KMS-11 (cell line): ENCODE measurements at regions not wholly inside any gene's neighbourhood (a gene's known extent, or its start where the extent isn't known, plus 50 kb on each side); places are given as distances from the start of the nearest gene placed in this dataset.

Experiments
- H2AFZ ChIP-seq: fragments of 200-600 bp; sonication (generic); 2 replicates; pipeline ENCODE4 v1.6.1; 2016; ENCODE audit warnings: antibody characterized with exemption, mixed run types, low read depth
- H3K27ac ChIP-seq: fragments of 200-600 bp; sonication (generic); 2 replicates; pipeline ENCODE4 v1.6.1; 2016; ENCODE audit warnings: mild to moderate bottlenecking, mixed run types
- H3K27me3 ChIP-seq: fragments of 200-600 bp; sonication (generic); 2 replicates; pipeline ENCODE4 v1.6.1; 2017; ENCODE audit warnings: mild to moderate bottlenecking, low read depth, mixed run types, moderate library complexity; ENCODE audit not compliant: insufficient read depth
- H3K36me3 ChIP-seq: fragments of 200-600 bp; sonication (generic); 2 replicates; pipeline ENCODE4 v1.6.1; 2017; ENCODE audit warnings: mild to moderate bottlenecking, mixed run types; ENCODE audit not compliant: insufficient read depth
- H3K4me1 ChIP-seq: fragments of 200-600 bp; sonication (generic); 2 replicates; pipeline ENCODE4 v1.6.1; 2016; ENCODE audit warnings: mild to moderate bottlenecking, low read depth, mixed run types; ENCODE audit not compliant: poor library complexity, severe bottlenecking
- H3K4me2 ChIP-seq: fragments of 200-600 bp; sonication (generic); 2 replicates; pipeline ENCODE4 v1.7.0; 2016; ENCODE audit warnings: mild to moderate bottlenecking, mixed run types
- H3K4me3 ChIP-seq: fragments of 200-600 bp; sonication (generic); IDR thresholded peaks from 2 replicates; pipeline ENCODE4 v1.6.1; 2017; ENCODE audit warnings: low read depth, low read length, mixed read lengths; ENCODE audit not compliant: insufficient read depth
- H3K79me2 ChIP-seq: fragments of 200-600 bp; sonication (generic); 2 replicates; pipeline ENCODE4 v1.6.1; 2016; ENCODE audit warnings: low read depth, mixed run types; ENCODE audit not compliant: insufficient read depth
- H3K9ac ChIP-seq: fragments of 200-600 bp; sonication (generic); 2 replicates; pipeline ENCODE4 v1.6.1; 2016; ENCODE audit warnings: mild to moderate bottlenecking, mixed run types
- H4K20me1 ChIP-seq: fragments of 200-600 bp; sonication (generic); 2 replicates; pipeline ENCODE4 v1.6.1; 2016; ENCODE audit warnings: mild to moderate bottlenecking, mixed run types; ENCODE audit not compliant: insufficient read depth
- CTCF ChIP-seq: fragments of 200-600 bp; sonication (generic); conservative IDR thresholded peaks from 2 replicates; pipeline ENCODE4 v1.6.1; 2017; ENCODE audit warnings: low read depth, mild to moderate bottlenecking, antibody characterized with exemption, low read length, moderate library complexity, mixed read lengths

GRCh38 chr15:56806148-56806536 is 72.8 kb upstream of the ZNF280D start:
- H2AFZ ChIP-seq = no peak overlapping the region
- no peak overlapping the region for H3K9ac ChIP-seq

GRCh38 chr15:56805466-56806147 is 72.3 kb upstream of the ZNF280D start:
- no peaks in the 10 kb centered on the region for H3K4me1 ChIP-seq
- no peaks in the 10 kb centered on the region for H3K27me3 ChIP-seq
- H3K9ac ChIP-seq = no peak overlapping the region
- H3K27ac ChIP-seq = no peak overlapping the region
- H3K4me3 ChIP-seq = no peak overlapping the region
- H3K79me2 ChIP-seq = no peaks in the 10 kb centered on the region
- no peaks in the 10 kb centered on the region for H4K20me1 ChIP-seq
- no peak for TF ChIP-seq CTCF
- no peak overlapping the region for H3K4me2 ChIP-seq
- no peak overlapping the region for H2AFZ ChIP-seq
- no peaks in the 10 kb centered on the region for H3K36me3 ChIP-seq

More at GRCh38 chr15:56806148-56806536, 72.8 kb upstream of the ZNF280D start:
- Histone ChIP-seq H4K20me1 (no peaks in the 10 kb centered on the region), H3K27ac (no peak overlapping the region), H3K36me3 (no peaks in the 10 kb centered on the region), H3K79me2 (no peaks in the 10 kb centered on the region), H3K27me3 (no peaks in the 10 kb centered on the region), H3K4me2 (no peak overlapping the region), H3K4me1 (no peaks in the 10 kb centered on the region), H3K4me3 (no peak overlapping the region)
- no peak for TF ChIP-seq CTCF

GRCh38 chr15:56804938-56805337 is 71.6 kb upstream of the ZNF280D start:
- H3K4me2 ChIP-seq = no peak overlapping the region
- no peak overlapping the region for H3K4me3 ChIP-seq
- H3K36me3 ChIP-seq = no peaks in the 10 kb centered on the region
- no peak overlapping the region for H3K27ac ChIP-seq
- H3K4me1 ChIP-seq = no peaks in the 10 kb centered on the region
- no peaks in the 10 kb centered on the region for H3K79me2 ChIP-seq
- no peaks in the 10 kb centered on the region for H3K27me3 ChIP-seq
- no peak overlapping the region for H3K9ac ChIP-seq
- no peaks in the 10 kb centered on the region for H4K20me1 ChIP-seq
- H2AFZ ChIP-seq = no peak overlapping the region
- no peak for TF ChIP-seq CTCF

GRCh38 chr15:56804279-56804678 is 71.0 kb upstream of the ZNF280D start:
- Histone ChIP-seq H3K4me2 (no peak overlapping the region), H3K4me3 (no peak overlapping the region), H4K20me1 (no peaks in the 10 kb centered on the region)

More at GRCh38 chr15:56804279-56804678, 71.0 kb upstream of the ZNF280D start:
- H3K9ac ChIP-seq = no peak overlapping the region
- no peak overlapping the region for H3K27ac ChIP-seq
- no peak for TF ChIP-seq CTCF
- no peaks in the 10 kb centered on the region for H3K27me3 ChIP-seq
- no peaks in the 10 kb centered on the region for H3K79me2 ChIP-seq
- H2AFZ ChIP-seq = no peak overlapping the region
- no peaks in the 10 kb centered on the region for H3K4me1 ChIP-seq
- no peaks in the 10 kb centered on the region for H3K36me3 ChIP-seq
